SK-N-SH (cell line): ENCODE measurements at regions not wholly inside any gene's neighbourhood (a gene's known extent, or its start where the extent isn't known, plus 50 kb on each side); places are given as distances from the start of the nearest gene placed in this dataset.

ENCODE experiments used
- CTCF ChIA-PET: fragments of 300-600, 350-600 bp; formaldehyde crosslinking; extraction: SDS; loops from one replicate; lab custom pipeline; 2021; lab: Yijun Ruan, JAX
- POLR2A ChIA-PET: fragments of 350-600 bp; sonication (Branson Sonifier 250); formaldehyde crosslinking; extraction: SDS; loops from one replicate; lab custom pipeline; 2020; ENCODE audit warnings: antibody characterized with exemption, inconsistent platforms; lab: Yijun Ruan, JAX
- DNase-seq: peaks from one replicate; pipeline ENCODE4 v3.0.0; 2012
- H2AFZ ChIP-seq: fragments of 200-600 bp; sonication (generic); 2 replicates; pipeline ENCODE4 v1.8.1; 2016; ENCODE audit warnings: antibody characterized with exemption, mild to moderate bottlenecking, low read depth
- H3F3A ChIP-seq: fragments of 200-600 bp; sonication (generic); replicated peaks from 2 replicates; pipeline ENCODE3; 2016; ENCODE audit warnings: antibody characterized with exemption, mild to moderate bottlenecking; ENCODE audit not compliant: insufficient read depth
- H3K27ac ChIP-seq, 2 experiments: fragments of 200-500 bp in 1 of 2; fragments of 200-600 bp in 1 of 2; sonication (Bioruptor generic) in 1 of 2; sonication (generic), shearing (Covaris generic) in 1 of 2; 2 replicates each; pipeline versions ENCODE4 v1.5.1 to v1.6.1; 2014 to 2016; ENCODE audit warnings: low read depth in 2 of 2, inconsistent platforms in 1 of 2, low read length in 1 of 2, mild to moderate bottlenecking in 1 of 2, mixed read lengths in 1 of 2
- H3K27me3 ChIP-seq: fragments of 200-600 bp; sonication (generic), shearing (Covaris generic); 2 replicates; pipeline ENCODE4 v1.6.1; 2016; ENCODE audit warnings: mixed run types; ENCODE audit not compliant: insufficient read depth
- H3K36me3 ChIP-seq, 2 experiments: fragments of 200-500 bp in 1 of 2; fragments of 200-600 bp in 1 of 2; sonication (Bioruptor generic) in 1 of 2; sonication (generic) in 1 of 2; replicated peaks in 1 of 2; 2 replicates each; pipeline versions ENCODE3 to v1.5.1; 2014 to 2016; ENCODE audit warnings: low read length in 1 of 2, mild to moderate bottlenecking in 1 of 2; ENCODE audit not compliant: insufficient read depth in 2 of 2, control insufficient read depth in 1 of 2
- H3K4me1 ChIP-seq, 2 experiments: fragments of 200-500 bp in 1 of 2; fragments of 200-600 bp in 1 of 2; sonication (Bioruptor generic) in 1 of 2; sonication (generic), shearing (Covaris generic) in 1 of 2; 2 replicates each; pipeline versions ENCODE4 v1.5.1 to v1.6.1; 2014 to 2016; ENCODE audit warnings: low read depth in 1 of 2, low read length in 1 of 2, mixed run types in 1 of 2; ENCODE audit not compliant: insufficient read depth in 2 of 2, control insufficient read depth in 1 of 2
- H3K4me2 ChIP-seq: fragments of 200-600 bp; sonication (generic), shearing (Covaris generic); 2 replicates; pipeline ENCODE4 v1.6.1; 2017; ENCODE audit warnings: mixed run types
- H3K4me3 ChIP-seq, 2 experiments: fragments of 200-500 bp in 1 of 2; fragments of 200-600 bp in 1 of 2; sonication (Bioruptor generic) in 1 of 2; sonication (generic), shearing (Covaris generic) in 1 of 2; 2 replicates each; pipeline versions ENCODE4 v1.5.1 to v1.8.1; 2014 to 2016; ENCODE audit warnings: low read depth in 2 of 2, inconsistent platforms in 1 of 2, low read length in 1 of 2, mild to moderate bottlenecking in 1 of 2, mixed read lengths in 1 of 2, moderate library complexity in 1 of 2
- H3K79me2 ChIP-seq: fragments of 200-600 bp; sonication (generic); 2 replicates; pipeline ENCODE4 v1.8.1; 2017; ENCODE audit warnings: mild to moderate bottlenecking; ENCODE audit not compliant: insufficient read depth
- H3K9ac ChIP-seq: fragments of 200-600 bp; sonication (generic); 2 replicates; pipeline ENCODE4 v1.6.1; 2017; ENCODE audit warnings: mixed run types
- H3K9me2 ChIP-seq: fragments of 200-600 bp; sonication (generic); 2 replicates; pipeline ENCODE4 v1.6.1; 2017; ENCODE audit warnings: mixed run types
- H3K9me3 ChIP-seq: fragments of 200-600 bp; sonication (generic); 2 replicates; pipeline ENCODE4 v1.6.1; 2017; ENCODE audit warnings: mixed run types, mild to moderate bottlenecking, moderate library complexity
- H4K20me1 ChIP-seq: fragments of 200-600 bp; sonication (generic); 2 replicates; pipeline ENCODE4 v1.6.1; 2017; ENCODE audit warnings: mild to moderate bottlenecking, mixed run types; ENCODE audit not compliant: insufficient read depth
- CHD2 ChIP-seq: fragments of 150-350 bp; IDR thresholded peaks from 2 replicates; pipeline ENCODE4 v1.6.1; 2018; ENCODE audit warnings: low read length; ENCODE audit not compliant: partially characterized antibody
- ELF1 ChIP-seq: IDR thresholded peaks from 2 replicates; pipeline ENCODE4 v1.4.0; 2012
- EP300 ChIP-seq, 2 experiments: IDR thresholded peaks; 2 replicates each; pipeline versions ENCODE4 v1.4.0 to v1.6.1; 2012; ENCODE audit warnings: borderline replicate concordance in 1 of 2, low read depth in 1 of 2, low read length in 1 of 2
- EZH2phosphoT487 ChIP-seq: fragments of 200-600 bp; sonication (generic); IDR thresholded peaks from 2 replicates; pipeline ENCODE4 v1.6.1; 2017; ENCODE audit warnings: low read depth, mixed run types, mild to moderate bottlenecking, antibody characterized with exemption, moderate library complexity, borderline replicate concordance
- GATA2 ChIP-seq: sonication (generic); formaldehyde crosslinking; IDR thresholded peaks from 2 replicates; pipeline ENCODE4 v1.5.0; 2020; ENCODE audit warnings: mild to moderate bottlenecking, missing genetic modification reagents
- IRF3 ChIP-seq: fragments of 150-350 bp; IDR thresholded peaks from 2 replicates; pipeline ENCODE4 v1.6.1; 2016; ENCODE audit warnings: mild to moderate bottlenecking, low read depth, low read length
- MAX ChIP-seq: IDR thresholded peaks from 2 replicates; pipeline ENCODE4 v1.4.0; 2012; ENCODE audit warnings: low read depth
- MEF2A ChIP-seq: IDR thresholded peaks from 2 replicates; pipeline ENCODE4 v1.4.0; 2012; ENCODE audit warnings: low read depth, borderline replicate concordance
- RAD21 ChIP-seq: IDR thresholded peaks from 2 replicates; pipeline ENCODE4 v1.6.1; 2012; ENCODE audit warnings: mild to moderate bottlenecking, low read length
- RFX5 ChIP-seq: IDR thresholded peaks from 2 replicates; pipeline ENCODE4 v1.6.1; 2012; ENCODE audit warnings: mild to moderate bottlenecking, improper control_type of control experiment, low read length
- RXRA ChIP-seq: IDR thresholded peaks from 2 replicates; pipeline ENCODE4 v1.4.0; 2012; ENCODE audit warnings: low read depth, mild to moderate bottlenecking, borderline replicate concordance
- TAF1 ChIP-seq: IDR thresholded peaks from 2 replicates; pipeline ENCODE4 v1.6.1; 2012; ENCODE audit warnings: low read depth, mild to moderate bottlenecking, low read length, moderate library complexity, borderline replicate concordance
- TCF12 ChIP-seq: IDR thresholded peaks from 2 replicates; pipeline ENCODE4 v1.4.0; 2012
- TEAD4 ChIP-seq: IDR thresholded peaks from 2 replicates; pipeline ENCODE4 v1.4.0; 2012; ENCODE audit warnings: mild to moderate bottlenecking, borderline replicate concordance; ENCODE audit not compliant: insufficient read depth
- WGBS: methylation state at CpG from one replicate; pipeline ENCODE4 v1.1.6; 2017; ENCODE audit warnings: low lambda C conversion rate; 5-methylcytosine and 5-hydroxymethylcytosine counted together
- TF ChIP-seq, protein P1 (sequence below): IDR thresholded peaks from 2 replicates; pipeline ENCODE4 v1.6.1; 2012; ENCODE audit warnings: mild to moderate bottlenecking, low read depth, low read length, moderate library complexity
- TF ChIP-seq, protein P2 (sequence below): fragments of 200-600 bp; sonication (generic); IDR thresholded peaks from 2 replicates; pipeline ENCODE4 v1.6.1; 2017; ENCODE audit warnings: antibody characterized with exemption, mild to moderate bottlenecking, moderate library complexity
- TF ChIP-seq, protein P3 (sequence below): IDR thresholded peaks from 2 replicates; pipeline ENCODE4; 2012

GRCh38 chr1:193626695-193627094 lies 440.3 kb upstream of the B3GALT2 start:
- Histone ChIP-seq H3K36me3 (no peaks in the 10 kb centered on the region), H4K20me1 (no peaks in the 10 kb centered on the region), H3K4me3 (no peak overlapping the region), H3K9me2 (no peaks in the 10 kb centered on the region)
- CTCF ChIA-PET, result no interaction called here
- TF ChIP-seq, protein P1, sequence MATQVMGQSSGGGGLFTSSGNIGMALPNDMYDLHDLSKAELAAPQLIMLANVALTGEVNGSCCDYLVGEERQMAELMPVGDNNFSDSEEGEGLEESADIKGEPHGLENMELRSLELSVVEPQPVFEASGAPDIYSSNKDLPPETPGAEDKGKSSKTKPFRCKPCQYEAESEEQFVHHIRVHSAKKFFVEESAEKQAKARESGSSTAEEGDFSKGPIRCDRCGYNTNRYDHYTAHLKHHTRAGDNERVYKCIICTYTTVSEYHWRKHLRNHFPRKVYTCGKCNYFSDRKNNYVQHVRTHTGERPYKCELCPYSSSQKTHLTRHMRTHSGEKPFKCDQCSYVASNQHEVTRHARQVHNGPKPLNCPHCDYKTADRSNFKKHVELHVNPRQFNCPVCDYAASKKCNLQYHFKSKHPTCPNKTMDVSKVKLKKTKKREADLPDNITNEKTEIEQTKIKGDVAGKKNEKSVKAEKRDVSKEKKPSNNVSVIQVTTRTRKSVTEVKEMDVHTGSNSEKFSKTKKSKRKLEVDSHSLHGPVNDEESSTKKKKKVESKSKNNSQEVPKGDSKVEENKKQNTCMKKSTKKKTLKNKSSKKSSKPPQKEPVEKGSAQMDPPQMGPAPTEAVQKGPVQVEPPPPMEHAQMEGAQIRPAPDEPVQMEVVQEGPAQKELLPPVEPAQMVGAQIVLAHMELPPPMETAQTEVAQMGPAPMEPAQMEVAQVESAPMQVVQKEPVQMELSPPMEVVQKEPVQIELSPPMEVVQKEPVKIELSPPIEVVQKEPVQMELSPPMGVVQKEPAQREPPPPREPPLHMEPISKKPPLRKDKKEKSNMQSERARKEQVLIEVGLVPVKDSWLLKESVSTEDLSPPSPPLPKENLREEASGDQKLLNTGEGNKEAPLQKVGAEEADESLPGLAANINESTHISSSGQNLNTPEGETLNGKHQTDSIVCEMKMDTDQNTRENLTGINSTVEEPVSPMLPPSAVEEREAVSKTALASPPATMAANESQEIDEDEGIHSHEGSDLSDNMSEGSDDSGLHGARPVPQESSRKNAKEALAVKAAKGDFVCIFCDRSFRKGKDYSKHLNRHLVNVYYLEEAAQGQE, result no peak
- no peak for TF ChIP-seq TEAD4
- TF ChIP-seq, protein P2, sequence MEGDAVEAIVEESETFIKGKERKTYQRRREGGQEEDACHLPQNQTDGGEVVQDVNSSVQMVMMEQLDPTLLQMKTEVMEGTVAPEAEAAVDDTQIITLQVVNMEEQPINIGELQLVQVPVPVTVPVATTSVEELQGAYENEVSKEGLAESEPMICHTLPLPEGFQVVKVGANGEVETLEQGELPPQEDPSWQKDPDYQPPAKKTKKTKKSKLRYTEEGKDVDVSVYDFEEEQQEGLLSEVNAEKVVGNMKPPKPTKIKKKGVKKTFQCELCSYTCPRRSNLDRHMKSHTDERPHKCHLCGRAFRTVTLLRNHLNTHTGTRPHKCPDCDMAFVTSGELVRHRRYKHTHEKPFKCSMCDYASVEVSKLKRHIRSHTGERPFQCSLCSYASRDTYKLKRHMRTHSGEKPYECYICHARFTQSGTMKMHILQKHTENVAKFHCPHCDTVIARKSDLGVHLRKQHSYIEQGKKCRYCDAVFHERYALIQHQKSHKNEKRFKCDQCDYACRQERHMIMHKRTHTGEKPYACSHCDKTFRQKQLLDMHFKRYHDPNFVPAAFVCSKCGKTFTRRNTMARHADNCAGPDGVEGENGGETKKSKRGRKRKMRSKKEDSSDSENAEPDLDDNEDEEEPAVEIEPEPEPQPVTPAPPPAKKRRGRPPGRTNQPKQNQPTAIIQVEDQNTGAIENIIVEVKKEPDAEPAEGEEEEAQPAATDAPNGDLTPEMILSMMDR, result no peak
- TF ChIP-seq CHD2, result no peak
- TF ChIP-seq, protein P3, sequence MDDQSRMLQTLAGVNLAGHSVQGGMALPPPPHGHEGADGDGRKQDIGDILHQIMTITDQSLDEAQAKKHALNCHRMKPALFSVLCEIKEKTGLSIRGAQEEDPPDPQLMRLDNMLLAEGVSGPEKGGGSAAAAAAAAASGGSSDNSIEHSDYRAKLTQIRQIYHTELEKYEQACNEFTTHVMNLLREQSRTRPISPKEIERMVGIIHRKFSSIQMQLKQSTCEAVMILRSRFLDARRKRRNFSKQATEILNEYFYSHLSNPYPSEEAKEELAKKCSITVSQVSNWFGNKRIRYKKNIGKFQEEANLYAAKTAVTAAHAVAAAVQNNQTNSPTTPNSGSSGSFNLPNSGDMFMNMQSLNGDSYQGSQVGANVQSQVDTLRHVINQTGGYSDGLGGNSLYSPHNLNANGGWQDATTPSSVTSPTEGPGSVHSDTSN, result no peak
- no peak for TF ChIP-seq TCF12
- no peak for TF ChIP-seq EP300 (IDR thresholded peaks at IDR 0.05; ENCODE audit: borderline replicate concordance in 1 of 2, low read depth in 1 of 2, low read length in 1 of 2)
- TF ChIP-seq MAX, result no peak
- no peak for TF ChIP-seq GATA2 (CRISPR knock-in tag)
- no peak for TF ChIP-seq TAF1
- TF ChIP-seq, all 33 proteins: peak for 0
- no peak overlapping the region for H2AFZ ChIP-seq
- no peaks in the 10 kb centered on the region; a peak in 1 of 4 replicates for H3K4me1 ChIP-seq
- H3K27me3 ChIP-seq, result no peaks in the 10 kb centered on the region
- no peak overlapping the region for H3K27ac ChIP-seq
- no peak overlapping the region for H3K4me2 ChIP-seq
- DNase-seq, result no peak
- H3K9me3 ChIP-seq, result no peaks in the 10 kb centered on the region
- POLR2A ChIA-PET, result no interaction called here
- H3F3A ChIP-seq, result no peaks in the 10 kb centered on the region
- WGBS, result 78% methylated on average over 2 of the region's 2 CpGs
- H3K79me2 ChIP-seq, result no peaks in the 10 kb centered on the region
- H3K9ac ChIP-seq, result no peak overlapping the region

DNA sequence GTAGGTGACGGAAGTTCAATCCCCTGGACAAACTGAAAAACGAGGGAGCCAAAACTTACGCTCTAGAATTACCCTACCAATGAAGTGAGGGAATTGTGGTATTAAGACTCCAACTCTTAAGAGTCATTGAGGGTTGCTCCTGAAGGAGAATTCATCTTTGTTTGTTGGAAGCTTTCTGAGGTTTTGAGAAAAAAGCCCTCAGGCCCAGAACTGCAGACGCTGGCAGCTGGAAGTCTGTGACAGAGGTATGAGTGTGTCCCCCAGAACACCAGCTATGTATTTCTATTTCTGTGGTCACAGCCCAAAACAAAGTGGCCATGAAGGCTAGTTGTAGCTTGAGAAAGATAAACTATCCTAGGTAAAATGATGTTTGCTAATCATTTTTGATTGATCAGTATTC lies 438.8 kb upstream of the B3GALT2 start:
- Histone ChIP-seq H3K4me3 (no peak overlapping the region), H2AFZ (no peak overlapping the region), H3K9me2 (no peaks in the 10 kb centered on the region), H3K4me2 (no peak overlapping the region), H3K36me3 (no peaks in the 10 kb centered on the region), H4K20me1 (no peaks in the 10 kb centered on the region), H3K27ac (no peak overlapping the region), H3F3A (no peaks in the 10 kb centered on the region), H3K9me3 (no peaks in the 10 kb centered on the region), H3K4me1 (no peaks in the 10 kb centered on the region; a peak in 1 of 4 replicates), H3K27me3 (no peaks in the 10 kb centered on the region), H3K79me2 (no peaks in the 10 kb centered on the region), H3K9ac (no peak overlapping the region)
- no peak for DNase-seq
- CTCF ChIA-PET, result no interaction called here
- POLR2A ChIA-PET, result no interaction called here
- WGBS, result 34% methylated on average over 4 of the region's 4 CpGs
- TF ChIP-seq MAX (no peak), MEF2A (no peak), RXRA (no peak), RAD21 (no peak), TCF12 (no peak), EZH2phosphoT487 (no peak), IRF3 (no peak), GATA2 (CRISPR knock-in tag) (no peak), RFX5 (no peak), ELF1 (no peak)
